CD14-positive monocyte (primary cell): ENCODE measurements at regions not wholly inside any gene's neighbourhood (a gene's known extent, or its start where the extent isn't known, plus 50 kb on each side); places are given as distances from the start of the nearest gene placed in this dataset.

Experiments
- DNase-seq, 3 donors: peaks; one replicate each; pipeline ENCODE4 v3.0.0-alpha.2; 2011 to 2022
- H2AFZ ChIP-seq: 2 replicates; pipeline ENCODE4 v1.6.0; 2012; ENCODE audit warnings: mild to moderate bottlenecking, low read depth, low read length, inconsistent platforms; ENCODE audit not compliant: insufficient read depth, poor library complexity, severe bottlenecking
- H3K27ac ChIP-seq, 2 donors: 1 replicate in 1 of 2; 2 replicates in 1 of 2; pipeline ENCODE4 v1.5.1; 2012 to 2013; ENCODE audit warnings: low read length in 2 of 2, control low read depth in 1 of 2, inconsistent platforms in 1 of 2, low read depth in 1 of 2, mild to moderate bottlenecking in 1 of 2
- H3K27me3 ChIP-seq, 2 donors: one replicate each; pipeline versions ENCODE4 v1.6.0 to v1.6.1; 2011 to 2013; ENCODE audit warnings: low read length in 2 of 2; ENCODE audit not compliant: control insufficient read depth in 2 of 2, insufficient read depth in 2 of 2
- H3K36me3 ChIP-seq, 2 donors: replicated peaks in 1 of 2; 1 replicate in 1 of 2; 2 replicates in 1 of 2; pipeline versions ENCODE4 v1.5.1 to v1.6.1; 2012 to 2013; ENCODE audit warnings: low read length in 2 of 2, control low read depth in 1 of 2, inconsistent platforms in 1 of 2, mild to moderate bottlenecking in 1 of 2; ENCODE audit not compliant: insufficient read depth in 2 of 2, control insufficient read depth in 1 of 2
- H3K4me1 ChIP-seq, 2 donors: 1 replicate in 1 of 2; 2 replicates in 1 of 2; pipeline versions ENCODE4 v1.5.1 to v1.6.1; 2012 to 2013; ENCODE audit warnings: low read length in 2 of 2, control low read depth in 1 of 2, inconsistent platforms in 1 of 2, mild to moderate bottlenecking in 1 of 2, moderate library complexity in 1 of 2; ENCODE audit not compliant: insufficient read depth in 2 of 2, control insufficient read depth in 1 of 2
- H3K4me2 ChIP-seq: replicated peaks from 2 replicates; pipeline ENCODE3; 2012; ENCODE audit warnings: low read length, moderate library complexity, mild to moderate bottlenecking; ENCODE audit not compliant: poor library complexity, severe bottlenecking; ENCODE audit errors: extremely low read depth
- H3K4me3 ChIP-seq, 3 experiments: fragments of 200-600 bp in 1 of 3; sonication (generic) in 1 of 3; replicated peaks in 1 of 3; 1 replicate in 2 of 3; 2 replicates in 1 of 3; pipeline ENCODE4 v1.5.1; 2011 to 2013; ENCODE audit warnings: low read length in 3 of 3, mild to moderate bottlenecking in 3 of 3, control low read depth in 2 of 3, low read depth in 2 of 3, inconsistent platforms in 1 of 3, moderate library complexity in 1 of 3
- H3K79me2 ChIP-seq: 2 replicates; pipeline ENCODE4 v1.6.0; 2012; ENCODE audit warnings: mild to moderate bottlenecking, control low read depth, inconsistent platforms, low read length, moderate library complexity; ENCODE audit not compliant: insufficient read depth
- H3K9ac ChIP-seq: 2 replicates; pipeline ENCODE4 v1.6.0; 2017; ENCODE audit warnings: low read length, mild to moderate bottlenecking; ENCODE audit not compliant: insufficient read depth, poor library complexity, severe bottlenecking
- H3K9me3 ChIP-seq, 2 donors: replicated peaks in 1 of 2; 1 replicate in 1 of 2; 2 replicates in 1 of 2; pipeline versions ENCODE4 v1.5.1 to v1.6.1; 2012 to 2013; ENCODE audit warnings: low read length in 2 of 2, control low read depth in 1 of 2; ENCODE audit not compliant: control insufficient read depth in 1 of 2, insufficient read depth in 1 of 2
- H4K20me1 ChIP-seq: 2 replicates; pipeline ENCODE4 v1.6.0; 2012; ENCODE audit warnings: mild to moderate bottlenecking, low read length, control low read depth, moderate library complexity; ENCODE audit not compliant: insufficient read depth
- H3K27ac Mint-ChIP-seq, 7 donors: one replicate each; pipeline ENCODE4 v1.8.0; 2020; ENCODE audit warnings: mild to moderate bottlenecking in 7 of 7, mixed read lengths in 7 of 7, moderate library complexity in 6 of 7, inconsistent platforms in 2 of 7
- H3K27me3 Mint-ChIP-seq, 3 donors: one replicate each; pipeline ENCODE4 v1.8.0; 2021 to 2022; ENCODE audit warnings: low read depth in 3 of 3, mild to moderate bottlenecking in 3 of 3, mixed read lengths in 3 of 3, moderate library complexity in 3 of 3, inconsistent platforms in 1 of 3
- H3K36me3 Mint-ChIP-seq, 2 donors: one replicate each; pipeline ENCODE4 v1.8.0; 2020; ENCODE audit warnings: mixed read lengths in 2 of 2, inconsistent platforms in 1 of 2, mild to moderate bottlenecking in 1 of 2
- H3K4me1 Mint-ChIP-seq: one replicate; pipeline ENCODE4 v1.8.0; 2020; ENCODE audit warnings: mild to moderate bottlenecking, mixed read lengths
- H3K4me3 Mint-ChIP-seq, 2 donors: one replicate each; pipeline ENCODE4 v1.8.0; 2020; ENCODE audit warnings: mild to moderate bottlenecking in 2 of 2, mixed read lengths in 2 of 2, moderate library complexity in 1 of 2
- H3K9me3 Mint-ChIP-seq, 7 donors: one replicate each; pipeline ENCODE4 v1.8.0; 2020 to 2022; ENCODE audit warnings: mixed read lengths in 7 of 7, mild to moderate bottlenecking in 6 of 7, moderate library complexity in 6 of 7, inconsistent platforms in 2 of 7
- WGBS: methylation state at CpG from one replicate; pipeline ENCODE4 v1.1.5; 2013; ENCODE audit warnings: missing lambda C conversion rate; ENCODE audit not compliant: insufficient coverage; 5-methylcytosine and 5-hydroxymethylcytosine counted together
- intact Hi-C, 2 donors: fragments of 100-400 bp; cut with micrococcal nuclease; formaldehyde crosslinking; loops; one replicate each; pipeline versions ENCODE4 v1.15.0 to v1.15.1; 2023
- TF ChIP-seq, protein P1 (sequence below): fragments of 200-600 bp; IDR thresholded peaks from one replicate; pipeline ENCODE4 v1.8.0; 2022; ENCODE audit warnings: antibody characterized with exemption, mild to moderate bottlenecking

DNA sequence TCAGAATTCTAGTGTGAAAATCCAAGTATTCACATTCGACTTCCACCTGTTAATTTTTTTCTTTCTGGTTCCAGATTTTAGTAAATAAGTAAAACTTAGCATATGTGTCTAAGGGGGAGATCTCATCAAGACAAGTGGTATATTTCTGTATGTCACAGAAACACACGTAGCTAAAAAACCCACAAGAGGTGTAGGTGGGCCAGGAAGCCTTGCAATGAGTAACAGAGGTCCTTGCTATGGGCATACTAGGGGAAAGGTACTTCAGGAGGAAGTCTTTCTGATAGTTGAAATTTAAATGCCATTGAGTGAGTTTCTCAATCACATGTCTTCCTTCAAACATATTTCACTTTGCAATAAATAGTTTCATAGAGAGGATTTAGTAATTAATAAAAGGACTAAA, 315.8 kb downstream of the MID1IP1 start:
- Mint-ChIP-seq H3K4me1 (no peaks in the 10 kb centered on the region), H3K27me3 (peaks cover 0 to 2% (median 0%) of the 10 kb centered on the region in 3 donors), H3K4me3 (no peak overlapping the region), H3K9me3 (peaks cover 0 to 7% (median 3%) of the 10 kb centered on the region in 7 donors), H3K36me3 (no peaks in the 10 kb centered on the region), H3K27ac (no peak overlapping the region)
- H3K4me3 ChIP-seq: no peak overlapping the region
- TF ChIP-seq, protein P1, sequence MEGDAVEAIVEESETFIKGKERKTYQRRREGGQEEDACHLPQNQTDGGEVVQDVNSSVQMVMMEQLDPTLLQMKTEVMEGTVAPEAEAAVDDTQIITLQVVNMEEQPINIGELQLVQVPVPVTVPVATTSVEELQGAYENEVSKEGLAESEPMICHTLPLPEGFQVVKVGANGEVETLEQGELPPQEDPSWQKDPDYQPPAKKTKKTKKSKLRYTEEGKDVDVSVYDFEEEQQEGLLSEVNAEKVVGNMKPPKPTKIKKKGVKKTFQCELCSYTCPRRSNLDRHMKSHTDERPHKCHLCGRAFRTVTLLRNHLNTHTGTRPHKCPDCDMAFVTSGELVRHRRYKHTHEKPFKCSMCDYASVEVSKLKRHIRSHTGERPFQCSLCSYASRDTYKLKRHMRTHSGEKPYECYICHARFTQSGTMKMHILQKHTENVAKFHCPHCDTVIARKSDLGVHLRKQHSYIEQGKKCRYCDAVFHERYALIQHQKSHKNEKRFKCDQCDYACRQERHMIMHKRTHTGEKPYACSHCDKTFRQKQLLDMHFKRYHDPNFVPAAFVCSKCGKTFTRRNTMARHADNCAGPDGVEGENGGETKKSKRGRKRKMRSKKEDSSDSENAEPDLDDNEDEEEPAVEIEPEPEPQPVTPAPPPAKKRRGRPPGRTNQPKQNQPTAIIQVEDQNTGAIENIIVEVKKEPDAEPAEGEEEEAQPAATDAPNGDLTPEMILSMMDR: no peak
- no peaks in the 10 kb centered on the region for H3K79me2 ChIP-seq
- no peak for DNase-seq
- no peak overlapping the region for H3K4me2 ChIP-seq
- H3K9ac ChIP-seq: no peak overlapping the region
- H3K27me3 ChIP-seq: no peaks in the 10 kb centered on the region
- peaks cover 0 to 2% of the 10 kb centered on the region in 2 donors for H3K9me3 ChIP-seq
- H3K4me1 ChIP-seq: no peaks in the 10 kb centered on the region
- no peaks in the 10 kb centered on the region for H3K36me3 ChIP-seq
- no CpG with 5 or more reads among the region's 2 CpGs for WGBS
- H4K20me1 ChIP-seq: no peaks in the 10 kb centered on the region
- intact Hi-C loops: no loop called here
- no peak overlapping the region for H3K27ac ChIP-seq
- H2AFZ ChIP-seq: no peak overlapping the region

DNA sequence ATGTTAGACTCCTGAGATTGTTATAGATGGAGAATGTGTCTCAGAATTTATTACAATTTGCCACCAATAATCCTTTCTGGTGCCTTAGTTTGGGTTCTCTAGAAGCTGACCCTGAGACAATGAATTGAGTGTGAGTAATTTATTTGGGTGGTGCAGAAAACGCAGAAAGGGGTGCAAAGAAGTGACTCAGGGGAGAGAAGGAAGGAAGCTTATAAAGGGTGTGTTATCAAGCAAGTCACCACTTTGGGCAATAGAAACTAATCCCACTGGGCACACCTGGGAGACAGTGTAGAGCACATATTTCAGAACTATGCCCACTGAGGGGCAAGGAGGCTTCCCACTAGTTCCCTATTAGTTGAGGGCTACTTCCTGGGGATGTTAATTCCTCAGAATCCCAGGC, 320.6 kb downstream of the MID1IP1 start:
- Histone ChIP-seq H2AFZ (no peak overlapping the region), H3K36me3 (no peaks in the 10 kb centered on the region), H4K20me1 (no peaks in the 10 kb centered on the region), H3K9ac (no peak overlapping the region), H3K4me2 (no peak overlapping the region), H3K9me3 (no peaks in the 10 kb centered on the region), H3K4me3 (no peak overlapping the region), H3K27me3 (no peaks in the 10 kb centered on the region), H3K27ac (no peak overlapping the region), H3K79me2 (no peaks in the 10 kb centered on the region), H3K4me1 (no peaks in the 10 kb centered on the region)
- DNase-seq: no peak
- TF ChIP-seq, protein P1: no peak
- H3K27me3 Mint-ChIP-seq: peaks cover 0 to 2% (median 0%) of the 10 kb centered on the region in 3 donors
- WGBS: no CpG with 5 or more reads among the region's 1 CpG
- peaks cover 0 to 3% (median 0%) of the 10 kb centered on the region in 7 donors for H3K9me3 Mint-ChIP-seq
- peak overlapping the region in 1 of 7 donors; percentile 54 for H3K27ac Mint-ChIP-seq
- H3K4me3 Mint-ChIP-seq: no peak overlapping the region
- no peaks in the 10 kb centered on the region for H3K36me3 Mint-ChIP-seq
- intact Hi-C loops: no loop called here
- H3K4me1 Mint-ChIP-seq: no peaks in the 10 kb centered on the region
